ENCODE measurements at regions not wholly inside any gene's neighbourhood (a gene's known extent, or its start where the extent isn't known, plus 50 kb on each side); places are given as distances from the start of the nearest gene placed in this dataset.
A peak's percentile ranks its signal among the peaks of the same experiment; 100 is the strongest.

GRCh38 chr5:61279725-61280124 lies 52.3 kb upstream of the ZSWIM6 start:
- no TSS peak for BruUV-seq (replicated peaks)
- Histone ChIP-seq H3K27me3 (ENCODE audit: insufficient read depth, low read depth) (no peaks in the 10 kb centered on the region), H4K20me1 (ENCODE audit: insufficient read depth) (no peaks in the 10 kb centered on the region), H3K4me3 (no peak overlapping the region), H3F3A (ENCODE audit: insufficient read depth, low read depth) (peaks cover 18% of the 10 kb centered on the region; the same call in 1 of the 2 replicates), H3K4me2 (no peak overlapping the region), H2AFZ (no peak overlapping the region), H3K9me2 (ENCODE audit: insufficient read depth) (no peaks in the 10 kb centered on the region), H3K36me3 (ENCODE audit: low read depth) (no peaks in the 10 kb centered on the region), H3K27ac (no peak overlapping the region), H3K4me1 (replicated peaks; ENCODE audit: insufficient read depth) (peaks cover 28% of the 10 kb centered on the region), H3K79me2 (ENCODE audit: low read depth) (no peaks in the 10 kb centered on the region), H3K9me3 (ENCODE audit: insufficient read depth, low read depth) (no peaks in the 10 kb centered on the region)
- intact Hi-C loops (cut with micrococcal nuclease; ENCODE audit: unreplicated experiment), result no loop called here
- TF ChIP-seq EZH2 (IDR thresholded peaks at IDR 0.05; ENCODE audit: low read depth), result no peak
- no peak for TF ChIP-seq CTCF (conservative IDR thresholded peaks at IDR 0.05)
- CTCF ChIA-PET, result no interaction called here
- no peak for DNase-seq
- POLR2A ChIA-PET (ENCODE audit: unreplicated experiment), result interaction anchor here (1.2 kb wide), 1 partner anchor 24 kb away, joined by 6 read pairs; no protein-coding TSS in a partner anchor

- peaks cover 18% of the 10 kb centered on the region; the same call in 1 of the 2 replicates for H3F3A ChIP-seq (ENCODE audit: insufficient read depth, low read depth)
- no peak overlapping the region for H3K4me2 ChIP-seq
- H3K4me1 ChIP-seq (replicated peaks; ENCODE audit: insufficient read depth), result peaks cover 28% of the 10 kb centered on the region
- no peak overlapping the region for H2AFZ ChIP-seq
- intact Hi-C loops (cut with micrococcal nuclease; ENCODE audit: unreplicated experiment), result no loop called here
- DNase-seq, result peak in 1 of 2 experiments; percentile 49
- no peaks in the 10 kb centered on the region for H3K9me3 ChIP-seq (ENCODE audit: insufficient read depth, low read depth)
- no peak overlapping the region for H3K27ac ChIP-seq
- no peak overlapping the region for H3K4me3 ChIP-seq
- ChIA-PET POLR2A (ENCODE audit: unreplicated experiment) (interaction anchor here (0.6 to 1.2 kb wide), 5 partner anchors 21 to 1072 kb away, joined by 4 to 7 read pairs (median 5); no protein-coding TSS in a partner anchor), CTCF (interaction anchor here (0.7 kb wide), 1 partner anchor 12 kb away, joined by 14 read pairs; no protein-coding TSS in a partner anchor)
- H3K27me3 ChIP-seq (ENCODE audit: insufficient read depth, low read depth), result no peaks in the 10 kb centered on the region
- H3K36me3 ChIP-seq (ENCODE audit: low read depth), result no peaks in the 10 kb centered on the region
- BruUV-seq (replicated peaks), result no TSS peak
- TF ChIP-seq CTCF (conservative IDR thresholded peaks at IDR 0.05) (no peak), EZH2 (IDR thresholded peaks at IDR 0.05; ENCODE audit: low read depth) (no peak)
- no peaks in the 10 kb centered on the region for H4K20me1 ChIP-seq (ENCODE audit: insufficient read depth)
- H3K9me2 ChIP-seq (ENCODE audit: insufficient read depth), result no peaks in the 10 kb centered on the region
- H3K79me2 ChIP-seq (ENCODE audit: low read depth), result no peaks in the 10 kb centered on the region
These were observed 51.9 kb upstream of the ZSWIM6 start for GRCh38 chr5:61280205-61280604.

GRCh38 chr5:61280761-61281427 lies 51.2 kb upstream of the ZSWIM6 start:
- ChIA-PET CTCF (interaction anchor here (0.7 kb wide), 1 partner anchor 12 kb away, joined by 14 read pairs; no protein-coding TSS in a partner anchor), POLR2A (ENCODE audit: unreplicated experiment) (interaction anchor here (0.6 to 1.2 kb wide), 5 partner anchors 20 to 1071 kb away, joined by 4 to 7 read pairs (median 5); no protein-coding TSS in a partner anchor)
- H4K20me1 ChIP-seq (ENCODE audit: insufficient read depth), result no peaks in the 10 kb centered on the region
- H3F3A ChIP-seq (ENCODE audit: insufficient read depth, low read depth), result peaks cover 18% of the 10 kb centered on the region; the same call in 1 of the 2 replicates
- no peak overlapping the region for H2AFZ ChIP-seq
- peaks cover 21% of the 10 kb centered on the region for H3K4me1 ChIP-seq (replicated peaks; ENCODE audit: insufficient read depth)
- H3K27ac ChIP-seq, result no peak overlapping the region
- DNase-seq, result no peak
- TF ChIP-seq CTCF (conservative IDR thresholded peaks at IDR 0.05) (no peak), EZH2 (IDR thresholded peaks at IDR 0.05; ENCODE audit: low read depth) (no peak)
- BruUV-seq (replicated peaks), result no TSS peak
- no peaks in the 10 kb centered on the region for H3K9me3 ChIP-seq (ENCODE audit: insufficient read depth, low read depth)
- intact Hi-C loops (cut with micrococcal nuclease; ENCODE audit: unreplicated experiment), result no loop called here
- H3K9me2 ChIP-seq (ENCODE audit: insufficient read depth), result no peaks in the 10 kb centered on the region
- no peak overlapping the region for H3K4me3 ChIP-seq
- no peaks in the 10 kb centered on the region for H3K27me3 ChIP-seq (ENCODE audit: insufficient read depth, low read depth)
- no peaks in the 10 kb centered on the region for H3K36me3 ChIP-seq (ENCODE audit: low read depth)
- no peak overlapping the region for H3K4me2 ChIP-seq
- H3K79me2 ChIP-seq (ENCODE audit: low read depth), result no peaks in the 10 kb centered on the region
